RWPE1 (cell line): ENCODE measurements at regions not wholly inside any gene's neighbourhood (a gene's known extent, or its start where the extent isn't known, plus 50 kb on each side); places are given as distances from the start of the nearest gene placed in this dataset.
"Not testable (repeated sequence)": the region's sequence is repeated elsewhere in the genome, so short reads cannot be mapped to it uniquely, and the experiment has no call there.

Source experiments
- CTCF ChIA-PET: fragments of 350-600 bp; sonication (Branson Sonifier 250); formaldehyde crosslinking; extraction: SDS; loops from one replicate; lab custom pipeline; 2021; lab: Yijun Ruan, JAX
- POLR2A ChIA-PET: fragments of 400-600 bp; formaldehyde crosslinking; extraction: SDS; loops from one replicate; lab custom pipeline; 2020; ENCODE audit warnings: antibody characterized with exemption; ENCODE audit not compliant: low non-redundant PET; lab: Yijun Ruan, JAX
- DNase-seq: peaks from one replicate; pipeline ENCODE4 v3.0.0; 2012; ENCODE audit warnings: low spot score
- H3K27ac ChIP-seq: fragments of 450-650 bp; 2 replicates; pipeline ENCODE4 v1.5.1; 2017
- CTCF ChIP-seq: fragments of 450-650 bp; conservative IDR thresholded peaks from 2 replicates; pipeline ENCODE4 v1.5.1; 2017; ENCODE audit warnings: low read depth, mild to moderate bottlenecking

GRCh38 chr13:75959861-75960481 lies 323.8 kb downstream of the LMO7 start:
- TF ChIP-seq CTCF: no peak
- no peak overlapping the region for H3K27ac ChIP-seq
- CTCF ChIA-PET: no interaction called here
- DNase-seq: no peak
- POLR2A ChIA-PET: no interaction called here

GRCh38 chr13:75953589-75953988 lies 317.5 kb downstream of the LMO7 start:
- H3K27ac ChIP-seq, POLR2A ChIA-PET, DNase-seq: not testable (repeated sequence)
- CTCF ChIA-PET: interaction anchor here (0.5 kb wide), 1 partner anchor 266 kb away, joined by 3 read pairs; no protein-coding TSS in a partner anchor

- DNase-seq: no peak
- no peak overlapping the region for H3K27ac ChIP-seq
- no peak for TF ChIP-seq CTCF
- ChIA-PET CTCF (no interaction called here), POLR2A (no interaction called here)
Observed at GRCh38 chr13:75947448-75947847, 311.3 kb downstream of the LMO7 start.

- TF ChIP-seq CTCF: no peak
- DNase-seq: no peak
- H3K27ac ChIP-seq: no peak overlapping the region
- ChIA-PET POLR2A (no interaction called here), CTCF (interaction anchor here (0.6 kb wide), 1 partner anchor 624 kb away, joined by 3 read pairs; no protein-coding TSS in a partner anchor)
Observed at GRCh38 chr13:75946536-75947284, 310.6 kb downstream of the LMO7 start.

GRCh38 chr13:75945841-75946482 lies 309.8 kb downstream of the LMO7 start:
- no peak overlapping the region for H3K27ac ChIP-seq
- CTCF ChIA-PET: interaction anchor here (0.6 kb wide), 1 partner anchor 625 kb away, joined by 3 read pairs; no protein-coding TSS in a partner anchor
- no peak for DNase-seq
- POLR2A ChIA-PET: no interaction called here
- TF ChIP-seq CTCF: no peak

GRCh38 chr13:75938811-75939560 lies 302.9 kb downstream of the LMO7 start:
- ChIA-PET POLR2A (no interaction called here), CTCF (interaction anchor here (0.6 kb wide), 1 partner anchor 91 kb away, joined by 3 read pairs; no protein-coding TSS in a partner anchor)
- no peak for TF ChIP-seq CTCF
- no peak for DNase-seq
- H3K27ac ChIP-seq: no peak overlapping the region
